Mesothelial cell of epicardium (in vitro differentiated cells): ENCODE measurements at regions not wholly inside any gene's neighbourhood (a gene's known extent, or its start where the extent isn't known, plus 50 kb on each side); places are given as distances from the start of the nearest gene placed in this dataset.

Experiments
- DNase-seq, 2 experiments: peaks; one replicate each; pipeline ENCODE4 v3.0.0; 2021; ENCODE audit warnings: low spot score in 2 of 2; ENCODE audit not compliant: unreplicated experiment in 2 of 2
- H3K27ac Mint-ChIP-seq: 2 replicates; pipeline ENCODE4 v1.8.0; 2021; ENCODE audit warnings: mixed read lengths
- H3K27me3 Mint-ChIP-seq: 2 replicates; pipeline ENCODE4 v1.8.0; 2021; ENCODE audit warnings: low read depth, mixed read lengths
- H3K36me3 Mint-ChIP-seq: 2 replicates; pipeline ENCODE4 v1.8.0; 2021; ENCODE audit warnings: mixed read lengths
- H3K4me1 Mint-ChIP-seq: 2 replicates; pipeline ENCODE4 v1.8.0; 2021; ENCODE audit warnings: mixed read lengths
- H3K4me3 Mint-ChIP-seq: 2 replicates; pipeline ENCODE4 v1.8.0; 2021; ENCODE audit warnings: mild to moderate bottlenecking, moderate library complexity, mixed read lengths
- H3K9me3 Mint-ChIP-seq: 2 replicates; pipeline ENCODE4 v1.8.0; 2021; ENCODE audit warnings: mixed read lengths
- CTCF ChIP-seq: fragments of 200-600 bp; sonication (generic); IDR thresholded peaks from one replicate; pipeline ENCODE4 v1.5.0; 2021; ENCODE audit warnings: antibody characterized with exemption; ENCODE audit not compliant: unreplicated experiment

- no peak for TF ChIP-seq CTCF
- no peaks in the 10 kb centered on the region for H3K27me3 Mint-ChIP-seq
- H3K36me3 Mint-ChIP-seq: peaks cover 1% of the 10 kb centered on the region
- peaks cover 7% of the 10 kb centered on the region for H3K4me1 Mint-ChIP-seq
- no peak overlapping the region for H3K27ac Mint-ChIP-seq
- DNase-seq: no peak
- peaks cover 14% of the 10 kb centered on the region for H3K9me3 Mint-ChIP-seq
- no peak overlapping the region for H3K4me3 Mint-ChIP-seq
Measured at GRCh38 chr4:136928957-136929411, 603.3 kb downstream of the PCDH18 start.

- Mint-ChIP-seq H3K4me3 (no peak overlapping the region), H3K4me1 (peaks cover 7% of the 10 kb centered on the region), H3K36me3 (peaks cover 1% of the 10 kb centered on the region), H3K9me3 (peaks cover 14% of the 10 kb centered on the region), H3K27ac (no peak overlapping the region), H3K27me3 (no peaks in the 10 kb centered on the region)
- no peak for DNase-seq
- TF ChIP-seq CTCF: no peak
Measured at GRCh38 chr4:136927172-136927571, 605.1 kb downstream of the PCDH18 start.

- Mint-ChIP-seq H3K27ac (no peak overlapping the region), H3K27me3 (no peaks in the 10 kb centered on the region), H3K9me3 (peaks cover 13% of the 10 kb centered on the region), H3K4me3 (no peak overlapping the region), H3K4me1 (no peaks in the 10 kb centered on the region), H3K36me3 (peaks cover 1% of the 10 kb centered on the region)
- TF ChIP-seq CTCF: no peak
- no peak for DNase-seq
Measured at GRCh38 chr4:136925203-136925602, 607.1 kb downstream of the PCDH18 start.

GRCh38 chr4:136922066-136922465 lies 610.2 kb downstream of the PCDH18 start:
- no peak for DNase-seq
- H3K27ac Mint-ChIP-seq: no peak overlapping the region

GRCh38 chr4:136920092-136920881 lies 612.0 kb downstream of the PCDH18 start:
- H3K4me1 Mint-ChIP-seq: no peaks in the 10 kb centered on the region
- DNase-seq: no peak
- TF ChIP-seq CTCF: no peak
- H3K27me3 Mint-ChIP-seq: no peaks in the 10 kb centered on the region
- no peak overlapping the region for H3K27ac Mint-ChIP-seq
- no peaks in the 10 kb centered on the region for H3K36me3 Mint-ChIP-seq
- H3K4me3 Mint-ChIP-seq: no peak overlapping the region
- no peaks in the 10 kb centered on the region for H3K9me3 Mint-ChIP-seq

More at GRCh38 chr4:136922066-136922465, 610.2 kb downstream of the PCDH18 start:
- Mint-ChIP-seq H3K4me3 (no peak overlapping the region), H3K27me3 (no peaks in the 10 kb centered on the region), H3K4me1 (no peaks in the 10 kb centered on the region), H3K9me3 (peaks cover 3% of the 10 kb centered on the region), H3K36me3 (no peaks in the 10 kb centered on the region)
- TF ChIP-seq CTCF: no peak

- H3K27ac Mint-ChIP-seq: no peak overlapping the region
- no peaks in the 10 kb centered on the region for H3K4me1 Mint-ChIP-seq
- no peaks in the 10 kb centered on the region for H3K36me3 Mint-ChIP-seq
- H3K27me3 Mint-ChIP-seq: no peaks in the 10 kb centered on the region
- TF ChIP-seq CTCF: no peak
- H3K4me3 Mint-ChIP-seq: no peak overlapping the region
- no peaks in the 10 kb centered on the region for H3K9me3 Mint-ChIP-seq
- no peak for DNase-seq
Measured at GRCh38 chr4:136918772-136919171, 613.5 kb downstream of the PCDH18 start.
